ENCODE measurements at regions not wholly inside any gene's neighbourhood (a gene's known extent, or its start where the extent isn't known, plus 50 kb on each side); places are given as distances from the start of the nearest gene placed in this dataset.
"Not testable (repeated sequence)": the region's sequence is repeated elsewhere in the genome, so short reads cannot be mapped to it uniquely, and the experiment has no call there.

DNA sequence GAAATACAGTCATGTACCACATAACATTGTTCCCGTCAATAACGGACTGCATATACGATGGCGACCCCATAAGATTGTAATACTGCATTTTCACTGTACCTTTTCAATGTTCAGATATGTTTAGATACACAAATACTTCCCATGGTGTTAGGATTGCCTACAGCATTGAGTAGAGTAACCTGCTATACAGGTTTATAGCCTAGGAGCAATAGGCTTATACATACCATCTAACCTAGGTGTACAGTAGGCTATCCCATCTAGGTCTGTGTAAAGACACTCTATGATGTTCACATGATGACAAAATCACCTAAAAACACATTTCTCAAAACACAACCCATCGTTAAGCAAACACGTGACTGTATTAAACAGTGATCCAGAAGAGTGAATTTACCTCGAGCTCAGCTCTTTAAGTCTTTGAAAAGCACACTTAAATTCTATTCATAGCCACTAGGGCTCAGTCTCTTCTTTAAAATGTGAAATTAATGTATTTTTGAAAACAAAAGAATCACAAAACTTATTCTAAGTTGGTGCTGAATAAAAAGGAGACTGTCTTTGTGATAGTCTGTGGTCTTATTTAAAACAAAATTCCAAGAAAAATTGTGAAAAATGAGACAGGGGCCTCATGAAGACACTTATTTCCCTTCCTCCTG is 239.1 kb upstream of the ARID2 start:
- Histone ChIP-seq H3K4me3 (ENCODE audit: insufficient read depth, low read depth, low read length) (no peak overlapping the region), H3K36me3 (replicated peaks; ENCODE audit: control insufficient read depth, insufficient read depth, low read length) (no peaks in the 10 kb centered on the region), H3K27me3 (ENCODE audit: control insufficient read depth, insufficient read depth, low read length) (no peaks in the 10 kb centered on the region)
- no peak for DNase-seq

DNA sequence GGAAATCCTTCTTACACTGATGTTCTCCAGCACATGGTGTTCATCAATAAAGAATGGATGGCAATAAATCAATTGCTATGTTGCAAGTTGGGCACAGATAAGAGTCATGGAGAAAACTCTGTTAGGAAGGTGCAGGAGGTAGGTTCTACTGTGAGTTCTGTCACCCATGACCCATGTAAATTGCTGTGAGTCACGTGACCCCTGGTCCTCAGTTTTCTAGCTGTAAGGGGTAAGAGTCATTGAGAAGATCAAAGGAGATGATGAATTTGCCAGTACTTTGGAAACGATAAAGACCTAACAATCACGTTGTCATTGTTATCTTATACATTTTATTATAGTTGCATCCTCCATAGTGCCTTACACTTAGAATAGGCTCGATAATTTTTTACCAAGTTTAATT is 235.2 kb upstream of the ARID2 start:
- H3K4me3 ChIP-seq (ENCODE audit: insufficient read depth, low read depth, low read length) = no peak overlapping the region
- no peak for DNase-seq
- no peaks in the 10 kb centered on the region for H3K27me3 ChIP-seq (ENCODE audit: control insufficient read depth, insufficient read depth, low read length)
- no peaks in the 10 kb centered on the region for H3K36me3 ChIP-seq (replicated peaks; ENCODE audit: control insufficient read depth, insufficient read depth, low read length)

DNA sequence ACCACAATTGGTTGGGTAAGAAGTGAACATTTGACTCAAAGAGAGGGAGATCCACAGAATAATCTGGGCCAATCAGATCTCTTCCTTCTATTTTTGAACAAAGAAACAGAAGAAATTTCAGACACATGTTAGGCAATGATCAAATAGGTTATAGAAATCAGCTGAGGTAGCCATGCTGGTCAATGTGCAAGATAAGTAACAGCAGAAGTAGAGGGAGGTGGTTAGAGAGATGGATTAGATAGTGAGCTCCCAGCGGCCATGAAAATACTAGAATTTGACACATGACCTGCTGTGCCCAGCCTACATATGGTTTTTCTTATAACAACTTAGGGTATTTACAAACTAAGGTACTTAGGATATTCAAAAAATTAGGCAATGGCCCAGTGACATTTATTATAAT is 230.9 kb upstream of the ARID2 start:
- no peak for DNase-seq
- H3K4me3 ChIP-seq (ENCODE audit: insufficient read depth, low read depth, low read length) = no peak overlapping the region
- no peaks in the 10 kb centered on the region for H3K36me3 ChIP-seq (replicated peaks; ENCODE audit: control insufficient read depth, insufficient read depth, low read length)
- no peaks in the 10 kb centered on the region for H3K27me3 ChIP-seq (ENCODE audit: control insufficient read depth, insufficient read depth, low read length)

DNA sequence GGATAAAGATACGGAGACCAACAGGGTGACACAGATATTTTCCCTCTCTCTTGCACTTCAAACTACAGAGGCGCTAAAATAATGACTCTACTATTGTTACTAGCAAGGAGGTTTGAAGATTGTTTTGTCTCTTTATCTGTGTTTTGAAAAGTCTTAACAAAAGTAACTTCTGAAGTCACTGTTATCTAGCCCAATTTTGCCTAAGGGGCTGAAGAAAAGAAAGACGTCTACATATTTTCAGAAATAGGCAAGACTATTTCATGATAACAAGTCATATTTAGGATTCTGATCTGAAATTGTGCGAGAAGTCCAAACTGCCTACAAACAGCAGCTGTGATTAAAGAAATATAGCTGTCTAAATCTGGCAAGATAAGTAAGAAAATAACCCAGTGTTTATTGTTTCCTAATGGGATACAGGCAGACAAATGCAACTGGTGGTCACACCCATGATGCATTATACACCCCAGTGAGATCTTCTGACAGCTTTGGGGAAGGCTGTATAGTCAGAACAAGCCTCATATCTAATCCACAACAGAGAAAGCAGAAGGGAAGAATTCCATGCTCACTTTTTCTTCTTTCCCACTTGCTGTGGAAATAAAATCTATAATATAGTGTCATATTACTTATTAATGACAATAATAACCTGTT is 226.9 kb upstream of the ARID2 start:
- DNase-seq = no peak
- no peak overlapping the region for H3K4me3 ChIP-seq (ENCODE audit: insufficient read depth, low read depth, low read length)
- H3K36me3 ChIP-seq (replicated peaks; ENCODE audit: control insufficient read depth, insufficient read depth, low read length) = no peaks in the 10 kb centered on the region
- H3K27me3 ChIP-seq (ENCODE audit: control insufficient read depth, insufficient read depth, low read length) = no peaks in the 10 kb centered on the region

DNA sequence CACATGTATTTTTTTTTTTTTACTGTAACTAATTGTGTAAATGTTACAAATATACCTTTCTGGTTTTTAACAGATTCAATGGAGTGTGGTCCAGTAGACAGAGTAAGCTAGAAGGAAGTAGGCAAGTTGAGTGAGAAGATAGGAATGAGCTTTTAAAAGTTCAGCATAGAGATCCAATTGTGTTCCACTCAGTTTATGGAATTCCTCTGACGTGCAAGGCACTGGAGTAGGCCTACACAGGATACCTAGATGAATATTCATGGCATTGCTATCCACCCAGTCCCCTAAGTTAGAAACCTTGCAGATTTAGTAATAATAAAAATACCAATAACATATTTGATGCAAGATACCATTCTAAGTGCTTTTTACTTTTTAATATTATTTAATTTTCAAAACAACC is 225.6 kb upstream of the ARID2 start:
- H3K36me3 ChIP-seq (replicated peaks; ENCODE audit: control insufficient read depth, insufficient read depth, low read length) = no peaks in the 10 kb centered on the region
- H3K4me3 ChIP-seq (ENCODE audit: insufficient read depth, low read depth, low read length) = no peak overlapping the region
- H3K27me3 ChIP-seq (ENCODE audit: control insufficient read depth, insufficient read depth, low read length) = no peaks in the 10 kb centered on the region
- DNase-seq = no peak

DNA sequence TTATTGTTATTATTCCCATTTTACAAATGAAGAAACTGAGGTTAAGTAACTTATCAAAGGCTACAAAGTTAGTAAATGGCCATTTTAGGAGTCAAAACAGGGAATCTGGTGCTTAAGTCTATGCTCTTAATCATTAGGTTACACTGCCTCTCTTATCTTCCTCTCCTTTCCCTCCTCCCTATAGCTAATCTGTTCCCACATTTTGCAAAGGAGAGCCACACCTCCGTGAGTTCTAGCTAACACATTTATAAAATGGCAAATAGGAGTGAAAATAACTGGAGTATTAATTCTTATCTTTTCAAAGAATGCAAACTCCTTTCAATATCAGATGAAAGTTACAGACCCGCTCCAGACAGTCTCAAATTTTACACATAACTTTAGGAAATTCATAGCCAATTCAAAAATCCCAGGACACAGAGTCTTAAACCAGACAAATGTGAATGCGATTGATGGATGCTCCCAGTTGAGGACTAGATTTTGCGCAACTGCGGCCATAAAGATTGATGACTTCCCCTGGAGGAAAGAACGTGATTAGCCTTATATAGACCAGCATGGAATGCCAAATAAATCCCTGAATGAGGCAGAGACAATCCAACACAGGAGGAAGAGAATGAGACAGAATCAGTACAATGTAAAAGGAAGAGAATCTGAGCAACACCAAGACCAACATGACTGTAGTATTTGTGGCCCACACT is 225.0 kb upstream of the ARID2 start:
- H3K36me3 ChIP-seq (replicated peaks; ENCODE audit: control insufficient read depth, insufficient read depth, low read length) = no peaks in the 10 kb centered on the region
- DNase-seq = no peak
- H3K4me3 ChIP-seq (ENCODE audit: insufficient read depth, low read depth, low read length) = no peak overlapping the region
- no peaks in the 10 kb centered on the region for H3K27me3 ChIP-seq (ENCODE audit: control insufficient read depth, insufficient read depth, low read length)

DNA sequence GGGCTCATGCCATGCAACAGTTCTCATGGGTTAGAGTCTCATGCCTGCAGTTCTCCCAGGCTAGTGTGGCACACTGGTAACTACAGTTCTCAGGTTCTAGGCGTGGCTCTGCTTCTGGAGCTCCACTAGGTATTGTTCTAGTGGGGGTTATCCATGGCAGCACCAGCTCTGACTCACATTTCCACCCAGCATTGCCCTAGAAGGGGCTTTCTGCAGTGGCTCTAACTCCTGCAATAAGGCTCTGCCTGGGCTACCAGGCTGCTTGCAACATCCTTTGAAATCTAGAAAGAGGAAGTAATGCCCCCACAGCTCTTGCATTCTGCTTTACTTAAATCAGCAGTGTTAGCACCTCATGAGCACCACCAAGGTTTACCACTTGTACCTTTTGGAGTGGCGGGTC is 220.3 kb upstream of the ARID2 start:
- H3K36me3 ChIP-seq (replicated peaks; ENCODE audit: control insufficient read depth, insufficient read depth, low read length) = no peaks in the 10 kb centered on the region
- no peak for DNase-seq
- no peak overlapping the region for H3K4me3 ChIP-seq (ENCODE audit: insufficient read depth, low read depth, low read length)
- no peaks in the 10 kb centered on the region for H3K27me3 ChIP-seq (ENCODE audit: control insufficient read depth, insufficient read depth, low read length)

DNA sequence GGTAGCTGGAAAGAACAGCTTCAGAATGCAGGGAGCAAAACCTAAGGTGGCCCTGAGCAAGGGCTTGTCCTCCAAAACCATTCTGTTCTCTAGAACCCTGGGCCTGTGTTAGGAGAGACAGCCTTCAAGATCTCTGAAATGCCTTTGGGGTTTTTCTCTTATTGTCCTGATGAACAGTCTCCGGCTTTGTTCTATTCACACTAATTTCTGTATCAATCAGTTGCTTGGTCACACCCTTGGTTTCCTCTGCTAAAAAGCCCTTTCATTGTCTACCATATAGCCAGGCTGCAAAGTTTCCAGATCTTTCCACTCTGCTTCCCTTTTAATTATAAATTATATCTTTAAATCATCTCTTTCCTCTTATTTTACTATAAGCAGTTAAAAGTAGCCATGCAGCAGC is 219.9 kb upstream of the ARID2 start:
- no peaks in the 10 kb centered on the region for H3K27me3 ChIP-seq (ENCODE audit: control insufficient read depth, insufficient read depth, low read length)
- H3K36me3 ChIP-seq (replicated peaks; ENCODE audit: control insufficient read depth, insufficient read depth, low read length) = no peaks in the 10 kb centered on the region
- H3K4me3 ChIP-seq (ENCODE audit: insufficient read depth, low read depth, low read length) = no peak overlapping the region
- no peak for DNase-seq

DNA sequence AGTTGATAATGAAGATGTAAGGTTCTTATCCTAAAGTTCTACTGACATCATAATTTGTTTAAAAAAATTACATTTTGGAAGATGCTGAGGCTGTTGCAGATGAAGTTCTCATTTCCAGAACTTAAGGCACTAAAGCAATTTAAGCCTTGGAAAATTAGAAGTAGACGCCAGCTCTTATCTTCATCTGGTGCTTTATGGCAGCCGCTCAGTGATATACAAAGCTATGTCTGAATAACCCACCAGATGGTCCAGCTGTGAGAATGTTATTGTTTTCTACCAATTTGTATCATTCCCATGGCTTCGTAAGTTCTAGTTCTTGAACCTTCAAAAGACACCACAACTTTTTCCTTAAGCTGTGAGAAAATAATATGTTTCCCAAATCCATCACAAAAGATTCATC is 212.1 kb upstream of the ARID2 start:
- Histone ChIP-seq H3K36me3 (replicated peaks; ENCODE audit: control insufficient read depth, insufficient read depth, low read length) (no peaks in the 10 kb centered on the region), H3K27me3 (ENCODE audit: control insufficient read depth, insufficient read depth, low read length) (no peaks in the 10 kb centered on the region), H3K4me3 (ENCODE audit: insufficient read depth, low read depth, low read length) (no peak overlapping the region)
- DNase-seq = no peak

DNA sequence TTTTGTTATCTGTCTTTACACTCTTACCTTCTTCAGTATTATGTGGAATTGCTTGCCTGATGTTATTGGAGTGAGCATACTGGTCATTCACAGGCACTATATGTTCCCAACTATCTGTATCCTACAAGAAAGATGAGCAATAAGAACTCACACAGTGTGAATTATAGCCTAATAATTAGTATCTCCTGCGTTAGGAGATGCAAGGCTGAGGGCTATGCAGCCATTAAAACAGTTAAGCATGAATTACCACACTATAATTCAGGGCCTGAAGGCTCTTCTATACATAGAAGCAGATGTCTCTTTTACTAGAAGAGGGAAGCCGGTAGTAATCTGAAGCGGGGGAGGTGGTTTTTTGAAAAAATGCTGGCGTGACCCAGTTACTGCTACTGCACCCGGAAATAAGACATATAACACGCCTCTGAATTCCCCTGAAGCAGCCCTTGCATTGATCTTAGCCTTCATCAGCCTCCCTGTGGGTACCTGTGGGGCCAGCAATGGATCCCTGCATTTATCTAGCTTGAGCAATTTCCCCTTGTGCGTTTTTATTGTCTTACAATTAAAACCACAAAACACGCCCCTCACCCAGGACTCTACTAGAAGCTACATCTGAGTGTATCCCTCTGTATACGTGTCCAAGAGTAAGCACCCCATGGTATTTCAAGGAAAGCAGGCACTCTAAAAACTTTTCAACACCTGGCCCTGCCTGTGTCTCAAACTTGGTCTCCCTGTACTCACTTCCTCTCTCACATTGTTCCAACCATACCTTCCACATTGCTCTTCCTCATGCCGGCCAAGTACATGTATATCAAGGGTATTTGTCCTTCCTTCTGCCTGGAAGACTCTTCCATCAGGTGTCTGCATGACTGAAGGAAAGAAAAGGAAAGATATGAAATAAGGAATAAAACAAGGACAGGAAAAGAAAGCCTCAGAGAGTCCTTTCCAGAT is 210.9 kb upstream of the ARID2 start:
- no peak overlapping the region for H3K4me3 ChIP-seq (ENCODE audit: insufficient read depth, low read depth, low read length)
- H3K27me3 ChIP-seq (ENCODE audit: control insufficient read depth, insufficient read depth, low read length) = no peaks in the 10 kb centered on the region
- DNase-seq = no peak
- no peaks in the 10 kb centered on the region for H3K36me3 ChIP-seq (replicated peaks; ENCODE audit: control insufficient read depth, insufficient read depth, low read length)

DNA sequence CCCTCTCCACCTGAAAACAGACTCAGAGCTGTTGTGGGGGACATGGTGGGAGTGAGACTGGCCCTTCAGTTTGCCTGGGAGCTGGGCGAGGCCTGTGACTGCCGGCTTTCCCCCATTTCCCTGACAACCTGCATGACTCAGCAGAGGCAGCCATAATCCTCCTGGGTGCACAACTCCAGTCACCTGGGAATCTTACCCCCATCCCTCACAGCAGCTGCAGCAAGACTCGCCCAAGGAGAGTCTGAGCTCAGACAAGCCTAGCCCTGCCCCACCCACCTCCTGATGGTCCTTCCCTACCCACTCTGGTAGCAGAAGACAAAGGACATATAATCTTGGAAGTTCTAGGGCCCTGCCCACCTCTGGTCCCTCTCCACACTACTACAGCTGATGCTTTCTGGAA is 207.3 kb upstream of the ARID2 start:
- no peaks in the 10 kb centered on the region for H3K27me3 ChIP-seq (ENCODE audit: control insufficient read depth, insufficient read depth, low read length)
- DNase-seq = no peak
- H3K4me3 ChIP-seq (ENCODE audit: insufficient read depth, low read depth, low read length) = no peak overlapping the region
- no peaks in the 10 kb centered on the region for H3K36me3 ChIP-seq (replicated peaks; ENCODE audit: control insufficient read depth, insufficient read depth, low read length)

DNA sequence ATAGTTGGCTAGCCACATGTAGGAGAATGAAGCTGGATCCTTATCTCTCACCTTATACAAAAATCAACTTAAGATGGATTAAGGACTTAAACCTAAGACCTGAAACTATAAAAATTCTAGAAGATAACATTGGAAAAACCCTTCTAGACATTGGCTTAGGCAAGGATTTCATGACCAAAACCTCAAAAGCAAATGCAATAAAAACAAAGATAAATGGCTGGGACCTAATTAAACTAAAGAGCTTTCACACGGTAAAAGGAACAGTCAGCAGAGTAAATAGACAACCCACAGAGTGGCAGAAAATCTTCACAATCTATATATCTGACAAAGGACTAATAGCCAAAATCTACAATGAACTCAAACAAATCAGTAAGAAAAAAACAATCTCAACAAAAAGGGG is 202.7 kb upstream of the ARID2 start:
- not testable (repeated sequence) for H3K27me3 ChIP-seq (ENCODE audit: control insufficient read depth, insufficient read depth, low read length); H3K4me3 ChIP-seq (ENCODE audit: insufficient read depth, low read depth, low read length); DNase-seq; H3K36me3 ChIP-seq (replicated peaks; ENCODE audit: control insufficient read depth, insufficient read depth, low read length)

DNA sequence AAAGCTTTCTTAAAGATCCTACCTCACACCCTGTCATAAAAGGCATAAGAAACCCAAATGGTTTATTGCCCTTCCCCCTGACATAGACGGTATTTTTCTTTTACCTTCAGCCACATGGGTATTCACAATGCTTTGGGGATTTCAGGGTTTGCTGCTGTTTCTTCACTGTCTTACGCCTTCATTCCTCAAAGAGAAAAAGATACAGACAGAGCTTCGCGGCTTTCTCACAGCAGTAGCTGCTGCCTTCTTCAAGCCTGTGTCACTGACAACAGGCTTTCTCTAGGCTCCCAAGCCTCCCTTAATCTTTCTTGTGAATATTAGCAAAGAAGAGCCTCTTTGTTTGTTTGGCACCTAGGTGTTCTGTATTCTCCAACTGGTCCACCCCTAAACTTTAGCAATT is 197.4 kb upstream of the ARID2 start:
- Histone ChIP-seq H3K4me3 (ENCODE audit: insufficient read depth, low read depth, low read length) (no peak overlapping the region), H3K36me3 (replicated peaks; ENCODE audit: control insufficient read depth, insufficient read depth, low read length) (no peaks in the 10 kb centered on the region), H3K27me3 (ENCODE audit: control insufficient read depth, insufficient read depth, low read length) (no peaks in the 10 kb centered on the region)
- peak; percentile 14 for DNase-seq

DNA sequence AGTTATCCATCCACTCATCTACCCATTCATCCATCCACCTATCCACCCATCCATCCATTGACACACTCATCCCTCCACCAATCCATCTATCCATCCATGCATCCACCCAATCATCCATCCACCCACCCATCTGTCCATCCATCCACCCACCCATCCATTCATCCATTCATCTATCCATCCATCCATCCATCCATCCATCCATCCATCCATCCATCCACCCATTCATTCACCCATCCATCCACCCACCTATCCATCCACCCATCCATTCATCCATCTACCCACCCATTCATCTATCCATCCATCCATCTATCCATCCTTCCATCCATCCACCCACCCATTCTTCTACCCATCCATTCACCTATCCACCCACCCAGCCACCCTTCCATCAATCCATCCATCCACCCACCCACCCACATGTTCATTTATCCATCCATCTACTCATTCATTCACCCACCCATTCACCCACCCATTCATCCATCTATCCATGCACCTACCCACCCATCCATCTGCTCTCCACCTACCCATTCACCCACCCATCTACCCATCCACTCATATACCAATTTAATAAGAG is 193.8 kb upstream of the ARID2 start:
- Histone ChIP-seq H3K4me3 (ENCODE audit: insufficient read depth, low read depth, low read length) (no peak overlapping the region), H3K36me3 (replicated peaks; ENCODE audit: control insufficient read depth, insufficient read depth, low read length) (no peaks in the 10 kb centered on the region), H3K27me3 (ENCODE audit: control insufficient read depth, insufficient read depth, low read length) (no peaks in the 10 kb centered on the region)
- no peak for DNase-seq

All from H7 (cell line).